GM19463 (cell line): ENCODE measurements at regions not wholly inside any gene's neighbourhood (a gene's known extent, or its start where the extent isn't known, plus 50 kb on each side); places are given as distances from the start of the nearest gene placed in this dataset.

ENCODE experiments used
- ATAC-seq: cut with Tn5 transposase; IDR thresholded peaks from one replicate; pipeline ENCODE4 v1.9.1; 2021; ENCODE audit warnings: mild to moderate bottlenecking, moderate library complexity; ENCODE audit not compliant: unreplicated experiment

DNA sequence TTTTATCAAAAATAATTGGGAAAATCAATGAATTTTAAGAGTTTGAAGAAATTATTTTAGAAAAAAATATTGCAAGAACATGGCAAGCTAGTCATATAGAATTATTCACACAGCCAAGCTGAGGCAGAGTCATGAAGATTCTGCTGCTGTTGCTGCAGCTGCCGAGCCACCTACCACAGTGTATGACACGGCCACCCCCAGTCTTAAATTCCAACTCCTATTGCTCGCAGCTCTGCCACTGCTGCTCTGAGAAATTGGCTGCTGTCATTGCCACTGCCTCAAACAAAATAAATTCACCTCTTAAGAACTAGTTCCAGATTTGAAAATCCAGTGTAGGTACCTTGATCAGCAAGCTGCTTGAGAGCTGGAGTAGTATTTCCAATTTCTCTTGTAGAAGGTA, 1318.8 kb upstream of the ACO1 start:
- ATAC-seq: no peak

DNA sequence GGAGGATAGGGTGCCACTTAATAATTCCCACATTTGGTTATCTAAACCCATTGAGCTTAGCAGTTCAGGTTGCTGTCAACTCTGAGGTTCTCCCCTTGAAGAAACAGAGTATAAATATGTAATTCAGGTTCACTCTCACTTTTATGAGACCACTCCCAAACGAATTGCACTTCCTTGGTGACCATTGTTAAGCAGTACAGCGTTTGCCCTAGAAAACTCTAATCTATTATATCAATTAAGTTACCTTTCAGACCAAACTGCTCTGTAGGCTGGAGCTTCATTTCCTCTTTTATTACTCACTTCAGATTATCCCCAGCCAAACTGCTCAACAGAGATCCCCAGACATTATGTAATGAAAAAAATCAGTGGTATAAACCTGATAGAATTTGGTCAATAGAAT, 1317.0 kb upstream of the ACO1 start:
- ATAC-seq: no peak

DNA sequence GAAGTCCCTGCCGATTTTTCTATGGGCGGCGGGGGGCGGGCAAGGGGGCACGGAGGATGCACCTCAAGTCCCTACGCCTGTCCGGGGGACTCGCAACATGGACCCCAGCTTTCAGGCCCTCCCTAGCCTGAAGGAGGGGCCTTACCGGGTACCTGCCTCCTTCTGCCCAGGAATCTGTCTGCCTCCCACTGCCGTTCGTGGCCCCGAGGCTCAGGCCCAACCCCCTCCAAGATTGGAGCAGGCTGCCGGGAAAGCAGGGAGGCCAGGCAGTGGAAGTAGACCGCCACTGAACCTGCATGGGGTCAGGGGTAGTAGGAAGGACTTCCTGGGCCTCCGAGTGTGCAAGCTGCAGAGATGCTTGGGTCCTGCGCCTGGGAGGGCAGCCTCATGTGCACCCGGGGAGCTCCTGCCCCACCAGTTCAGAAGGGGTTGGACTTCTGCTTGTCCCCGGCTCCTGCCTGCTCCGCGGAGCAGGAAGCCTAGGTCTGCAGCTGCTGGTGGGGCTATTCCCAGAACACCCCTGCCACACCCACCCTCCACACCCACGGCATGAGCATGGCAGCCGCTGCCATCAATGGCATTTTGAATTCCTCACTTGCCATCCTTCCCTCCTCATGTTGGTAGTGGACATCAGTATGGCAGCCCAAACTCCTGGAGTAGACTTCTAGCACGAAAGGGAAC, 1312.7 kb upstream of the ACO1 start:
- ATAC-seq: no peak

DNA sequence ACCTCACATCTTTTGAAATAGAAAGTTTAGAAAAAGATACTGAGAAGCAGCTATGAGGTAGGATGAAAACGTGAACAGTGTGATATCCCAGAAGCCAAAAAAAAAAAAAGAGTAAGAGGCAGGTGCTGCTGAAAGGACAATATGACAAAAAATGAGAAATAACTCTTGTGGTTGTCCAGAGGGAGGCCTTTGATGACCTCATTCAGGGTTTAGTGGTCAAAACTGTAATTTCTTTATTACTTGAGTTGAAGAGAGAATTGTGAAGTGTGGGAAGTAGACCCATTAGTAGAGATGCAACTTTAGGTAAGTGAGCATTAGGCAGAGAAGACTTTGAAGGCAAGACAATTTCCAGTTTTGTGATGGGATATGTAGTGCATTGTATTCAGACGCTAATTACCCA, 1306.3 kb upstream of the ACO1 start:
- peak; percentile 75 for ATAC-seq

DNA sequence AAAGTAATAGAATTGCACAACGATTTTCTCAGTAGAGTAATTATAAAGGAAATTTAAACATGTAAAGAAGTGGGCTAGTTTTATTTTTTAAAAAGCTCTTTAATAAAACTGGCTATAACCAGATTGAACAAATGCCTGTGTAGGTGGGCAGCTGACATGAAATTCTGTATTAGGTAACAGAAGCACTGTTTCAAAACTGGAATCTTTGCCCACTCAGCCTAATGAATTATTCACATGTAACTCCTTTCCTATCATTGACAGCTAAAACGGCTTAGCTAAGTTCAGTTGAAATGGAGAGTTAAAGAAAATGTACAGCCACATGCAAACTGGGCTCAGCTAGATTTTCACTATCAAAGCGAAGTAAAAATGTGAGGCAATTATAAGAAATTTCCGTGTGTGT, 1300.1 kb upstream of the ACO1 start:
- ATAC-seq: no peak

DNA sequence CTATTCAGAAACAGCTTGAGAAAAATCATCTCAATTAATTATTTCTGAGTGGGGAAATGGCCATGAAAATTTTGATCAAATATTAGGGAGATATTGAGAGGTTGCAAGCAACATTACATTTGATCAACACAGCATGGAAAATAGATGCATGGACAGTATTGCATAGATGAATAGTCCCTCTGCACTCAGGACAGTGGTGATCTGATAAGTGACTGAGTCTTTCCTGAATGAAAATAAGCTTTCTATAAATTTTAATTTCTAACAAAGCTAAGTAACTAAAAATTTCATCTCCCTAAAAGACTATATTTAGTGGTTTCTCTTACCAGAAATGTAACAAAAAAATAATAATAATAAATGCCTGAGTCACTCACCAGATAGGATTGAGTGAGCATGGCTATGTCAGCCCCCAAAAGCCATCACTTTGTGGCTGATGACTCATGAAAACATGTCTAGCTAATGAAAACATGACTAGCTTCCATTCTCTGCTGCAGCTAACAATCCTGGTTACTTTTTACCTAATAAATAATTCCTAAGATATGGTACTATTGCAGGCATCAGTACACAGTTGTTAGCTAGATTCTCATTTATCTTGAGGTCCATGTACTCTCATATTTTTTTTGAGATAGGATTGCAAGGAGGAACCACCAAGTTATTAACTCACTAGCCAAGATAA, 1294.8 kb upstream of the ACO1 start:
- ATAC-seq: no peak

DNA sequence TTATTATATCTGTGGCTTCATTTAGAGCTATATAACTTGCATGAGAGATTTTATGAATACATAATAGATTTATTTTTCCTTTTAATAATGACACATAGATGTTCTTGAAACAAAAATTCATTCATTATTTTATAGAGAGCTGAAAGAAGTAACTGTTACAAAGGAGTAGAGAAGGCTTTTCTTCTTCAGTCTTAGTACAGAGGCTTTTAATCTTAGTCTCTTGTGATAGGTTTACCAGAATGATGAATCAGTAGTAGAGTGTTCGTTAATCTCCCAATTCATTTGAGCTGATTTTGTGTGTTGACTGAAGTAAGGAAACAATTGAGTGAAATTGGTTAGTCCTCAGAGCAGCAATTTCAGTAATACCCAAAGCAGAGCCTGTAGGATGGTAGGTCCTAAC, 1284.1 kb upstream of the ACO1 start:
- ATAC-seq: no peak

DNA sequence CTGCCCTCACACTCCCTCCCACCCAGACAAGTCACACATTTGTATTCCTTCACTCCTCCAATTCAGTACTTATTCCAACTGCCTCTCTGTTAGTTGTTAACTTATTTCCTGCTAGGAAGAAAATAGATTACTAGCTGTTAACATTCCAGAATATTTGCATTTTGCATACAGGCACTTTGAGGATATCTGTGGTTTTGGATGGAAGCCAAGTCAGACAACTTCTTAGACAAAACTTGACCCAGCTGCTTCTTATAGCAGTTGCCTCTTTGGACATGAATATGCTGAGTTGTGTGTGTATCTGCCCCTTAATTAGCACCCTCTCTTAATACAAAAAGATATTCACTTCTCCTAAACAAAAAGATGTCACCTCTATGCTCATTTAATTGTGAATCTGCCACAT, 1280.6 kb upstream of the ACO1 start:
- ATAC-seq: no peak

DNA sequence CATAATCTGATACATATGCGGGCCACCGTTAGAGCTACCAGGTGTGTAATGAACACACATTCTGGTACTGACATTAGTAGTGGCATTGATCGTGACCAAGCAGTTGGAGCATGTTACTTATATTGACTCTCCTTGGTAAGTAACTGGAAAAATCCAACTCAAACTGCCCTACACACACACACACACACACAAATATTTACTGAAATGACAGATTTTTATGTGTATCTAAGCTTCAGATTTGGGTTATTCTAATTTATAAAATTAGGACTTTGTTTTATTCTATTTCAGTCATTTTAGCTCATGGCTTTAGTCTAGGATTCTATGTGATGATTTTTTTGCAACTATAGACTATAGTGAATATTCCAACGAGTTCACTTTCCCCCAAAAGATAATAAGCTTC, 1280.2 kb upstream of the ACO1 start:
- no peak for ATAC-seq

DNA sequence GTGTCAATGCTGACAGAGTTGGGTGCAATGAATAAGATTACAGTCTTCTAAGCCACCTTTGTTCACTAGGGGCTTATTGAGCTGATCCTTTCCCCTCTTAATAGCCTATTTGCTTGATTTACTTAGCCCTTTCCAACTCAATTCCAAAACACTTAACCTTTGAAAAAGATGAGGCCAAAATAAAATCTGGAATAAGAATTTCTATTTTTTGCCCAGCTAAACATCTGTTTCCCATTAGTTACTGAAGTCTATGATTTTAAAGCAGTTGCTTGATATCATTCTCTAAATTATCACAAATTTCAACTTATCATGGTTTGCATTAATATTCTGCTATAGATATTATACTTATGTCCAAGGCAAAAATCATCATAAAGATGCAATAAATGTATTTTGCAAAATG, 1272.0 kb upstream of the ACO1 start:
- ATAC-seq: no peak

DNA sequence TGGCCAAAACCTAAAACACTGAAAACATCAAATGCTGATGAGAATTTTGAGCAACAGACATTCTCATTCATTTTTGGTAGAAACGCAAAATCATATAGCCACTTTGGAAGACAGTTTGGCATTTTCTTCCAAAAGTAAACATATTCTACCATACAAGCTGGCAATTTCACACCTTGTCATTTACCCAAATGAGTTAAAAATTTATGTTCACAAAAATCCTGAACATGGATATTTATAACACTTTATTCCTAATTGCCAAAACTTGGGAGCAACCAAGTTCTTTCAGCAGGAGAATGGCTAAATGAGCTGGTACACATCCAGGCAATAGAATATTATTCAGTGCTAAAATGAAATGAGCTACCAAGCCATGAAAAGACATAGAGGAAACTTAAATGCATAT, 1270.1 kb upstream of the ACO1 start:
- no peak for ATAC-seq

DNA sequence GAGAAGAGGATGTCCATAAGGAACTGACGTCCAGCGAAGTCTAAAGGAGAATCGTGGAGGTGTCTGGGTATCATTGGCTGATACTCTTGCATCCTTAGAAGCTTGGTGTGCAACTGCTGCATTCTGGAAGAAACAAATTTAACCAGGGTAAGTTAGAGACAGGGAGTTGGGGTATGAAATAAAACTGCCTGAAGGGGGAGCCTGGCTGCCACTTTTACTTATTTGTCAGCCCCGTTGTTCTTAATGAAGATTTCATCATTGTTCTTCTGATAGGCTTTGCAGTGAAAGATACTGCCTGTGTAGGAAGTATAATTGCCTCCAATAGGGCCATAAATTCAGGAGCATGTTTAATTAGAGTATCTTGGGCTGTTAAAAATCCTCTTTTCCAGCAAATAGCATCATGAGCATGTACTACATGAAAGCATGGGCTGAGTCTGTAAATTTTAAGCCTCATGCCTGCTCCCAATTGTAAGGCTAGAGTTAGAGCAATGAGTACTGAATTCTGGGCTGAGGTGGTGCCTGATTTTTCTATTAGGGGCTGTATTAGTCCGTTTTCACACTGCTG, 1264.5 kb upstream of the ACO1 start:
- peak; percentile 74 for ATAC-seq

DNA sequence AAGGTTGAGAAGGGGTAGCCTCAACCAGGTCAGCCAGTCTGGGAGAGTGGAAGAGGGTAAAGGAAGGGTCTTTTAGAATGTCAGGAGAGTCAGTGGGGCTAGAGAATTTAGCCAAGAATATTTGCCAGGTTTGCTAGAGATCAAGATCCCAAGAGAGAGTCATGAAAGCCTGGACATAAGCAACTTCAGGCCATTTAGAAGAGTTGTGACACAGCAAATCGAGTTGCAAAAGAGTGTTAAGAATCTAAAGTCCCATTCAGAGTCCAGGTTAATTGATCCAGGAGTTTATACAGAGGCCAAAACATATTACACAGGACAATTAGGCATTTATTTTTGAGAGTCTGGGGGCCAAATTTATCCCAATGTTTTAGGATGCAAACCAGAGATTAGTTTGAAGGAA, 1260.1 kb upstream of the ACO1 start:
- no peak for ATAC-seq

DNA sequence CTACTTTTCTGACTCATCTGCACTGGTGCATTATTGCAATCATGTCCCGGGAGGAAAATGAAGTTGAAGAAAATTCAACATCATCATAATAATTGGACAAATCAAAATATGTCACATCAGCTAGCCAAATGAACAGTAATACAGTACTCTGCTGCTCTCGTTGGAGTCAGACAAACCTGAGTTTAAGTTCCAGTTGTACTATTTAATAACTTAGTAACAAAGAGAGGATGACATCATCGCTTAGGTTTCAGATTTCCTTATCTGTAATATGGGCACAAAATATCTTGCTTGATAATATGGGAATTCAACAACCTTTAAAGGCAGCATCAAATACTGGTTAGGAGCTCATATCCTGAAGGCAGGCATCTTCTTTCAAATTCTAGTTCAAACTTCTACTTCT, 1248.9 kb upstream of the ACO1 start:
- ATAC-seq: no peak

DNA sequence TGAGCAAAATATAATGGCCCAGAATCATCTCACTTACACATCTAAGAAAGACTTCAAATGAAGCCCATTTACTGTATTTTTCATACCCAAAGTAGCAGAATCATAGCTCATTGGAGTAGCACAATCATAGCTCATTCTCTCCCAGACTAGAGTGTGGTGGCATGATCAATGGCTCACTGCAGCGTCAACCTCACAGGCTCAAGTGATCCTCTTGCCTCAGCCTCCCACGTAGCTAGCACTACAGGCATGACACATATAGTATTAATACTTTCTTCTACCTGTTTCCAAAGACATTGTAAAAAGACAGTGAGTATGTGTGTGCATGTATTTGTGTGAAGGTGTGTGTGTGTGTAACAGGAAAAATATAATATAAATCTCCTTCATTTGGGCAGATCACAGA, 1247.9 kb upstream of the ACO1 start:
- no peak for ATAC-seq

DNA sequence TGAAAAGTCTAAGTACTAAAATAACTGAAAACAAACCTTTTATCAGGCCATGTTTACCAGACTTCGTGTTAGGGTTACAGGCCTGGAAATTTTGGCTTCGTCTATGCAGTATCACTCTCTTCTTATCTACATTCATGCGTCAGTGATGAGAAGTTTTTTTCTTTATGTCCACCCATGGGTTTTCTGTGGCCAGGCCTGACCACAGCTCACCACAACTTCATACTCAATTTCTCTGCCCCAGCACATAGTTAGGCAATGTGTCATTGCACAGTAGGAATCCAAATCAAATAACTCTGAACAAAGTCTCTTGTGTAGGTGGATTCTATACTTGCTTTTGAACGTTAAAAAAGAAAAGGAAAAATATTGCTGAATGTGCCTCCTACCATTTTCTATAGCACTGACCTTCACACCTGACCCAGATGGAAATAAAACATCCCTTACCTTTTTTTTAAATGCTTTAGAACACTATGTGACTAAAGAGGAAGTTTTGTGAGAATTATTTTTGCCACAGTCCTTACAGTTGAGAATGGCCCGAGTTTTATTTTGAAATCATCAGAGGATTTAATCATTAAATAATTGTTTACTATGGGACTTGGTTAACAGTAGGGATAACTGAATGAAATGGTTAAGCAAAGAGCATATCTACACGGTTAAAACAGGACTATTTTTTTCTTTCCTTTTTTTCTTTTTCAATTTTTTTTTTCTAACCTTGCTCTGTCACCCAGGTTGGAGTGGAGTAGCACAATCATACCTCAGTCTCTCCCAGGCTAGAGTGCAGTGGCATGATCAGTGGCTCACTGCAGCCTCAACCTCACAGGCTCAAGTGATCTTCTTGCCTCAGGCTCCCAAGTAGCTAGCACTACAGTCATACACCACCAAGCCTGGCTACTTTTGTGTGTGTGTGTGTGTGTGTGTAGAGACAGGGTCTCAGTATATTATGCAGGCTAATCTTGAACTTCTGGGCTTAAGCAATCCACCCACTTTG, 1247.0 kb upstream of the ACO1 start:
- no peak for ATAC-seq

DNA sequence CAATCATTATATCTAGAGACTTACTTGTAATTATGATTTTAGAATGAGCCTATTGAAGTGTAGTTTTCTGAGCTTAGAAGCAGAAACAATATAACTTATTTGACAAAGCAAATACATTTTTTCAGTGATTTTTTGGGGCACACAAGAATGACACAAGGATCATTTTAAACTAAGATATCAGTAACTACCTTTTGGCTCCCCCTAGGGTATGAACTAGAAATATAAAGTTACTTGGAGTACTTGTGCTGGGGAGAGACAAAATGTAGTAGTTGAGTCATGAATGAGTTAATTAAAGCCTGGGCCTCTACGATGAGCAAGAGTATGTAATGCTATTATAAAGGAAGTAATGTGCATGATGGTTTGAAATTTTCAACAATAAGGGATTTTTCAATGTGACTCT, 1244.1 kb upstream of the ACO1 start:
- ATAC-seq: no peak

DNA sequence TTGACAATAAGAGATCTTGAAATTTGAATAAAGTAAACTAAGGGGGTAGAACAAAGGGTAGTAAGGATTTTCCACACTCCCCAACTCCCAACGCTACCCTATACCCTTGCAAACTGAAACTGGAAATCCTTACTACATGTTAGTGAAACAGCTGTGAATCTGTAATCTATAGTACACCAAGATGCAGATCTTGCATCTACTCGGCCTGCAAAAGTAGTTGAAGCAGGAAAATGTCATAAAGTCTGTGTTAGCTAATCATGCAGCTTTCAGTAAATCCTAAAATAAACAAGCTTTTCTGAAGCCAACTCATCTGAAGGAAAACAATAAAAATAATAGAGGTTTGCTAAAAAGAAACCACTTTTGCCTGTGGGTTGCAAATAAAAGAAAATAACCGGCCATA, 1242.0 kb upstream of the ACO1 start:
- no peak for ATAC-seq

DNA sequence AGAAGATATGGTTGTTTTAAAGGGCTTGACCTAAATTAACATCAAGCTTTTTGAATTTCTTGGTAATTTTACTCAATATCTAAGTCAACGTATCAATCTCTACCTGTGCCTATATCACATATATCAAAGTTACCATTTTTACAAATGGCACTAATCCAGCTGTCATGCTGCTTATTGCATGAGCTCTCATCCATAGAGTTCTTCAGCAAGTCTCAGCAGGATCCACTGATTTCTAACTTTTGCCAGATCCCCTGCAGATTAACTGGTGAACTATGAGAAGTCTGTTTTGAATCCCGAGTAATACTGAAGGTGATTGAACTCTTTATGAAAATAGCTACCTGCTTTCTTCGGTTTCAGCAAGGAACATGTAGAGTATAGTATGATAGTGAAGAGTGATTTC, 1239.8 kb upstream of the ACO1 start:
- ATAC-seq: no peak

DNA sequence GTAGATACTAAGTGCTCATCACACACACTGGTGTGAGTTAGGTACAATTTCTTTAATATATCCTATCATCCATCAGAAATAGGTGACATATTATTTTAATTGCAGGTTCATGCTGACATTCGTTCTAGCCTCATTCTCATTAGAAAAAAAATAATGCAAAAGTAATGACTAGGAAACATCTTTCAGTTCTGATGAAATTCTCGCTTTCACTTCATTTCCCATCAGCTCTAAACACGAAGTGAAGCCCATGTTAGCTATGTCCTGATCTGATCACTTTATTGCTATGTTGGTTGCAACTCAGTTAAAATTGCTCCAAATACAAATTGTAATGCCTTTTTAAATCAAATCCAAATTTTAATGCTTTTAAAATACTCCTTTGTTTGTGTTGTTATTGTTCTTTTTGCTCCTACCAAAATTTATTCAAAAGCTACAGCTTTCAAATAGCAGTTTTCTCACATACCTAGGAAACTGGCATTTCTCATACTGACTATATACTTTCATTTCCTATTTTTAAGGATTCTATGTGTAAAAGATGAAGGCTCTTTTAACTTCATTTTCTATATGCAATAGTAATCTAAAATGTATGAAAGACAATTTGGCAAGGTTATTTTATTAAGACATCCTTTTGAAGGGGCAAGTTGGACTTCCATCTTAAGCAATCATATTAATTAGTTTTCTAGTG, 1237.8 kb upstream of the ACO1 start:
- ATAC-seq: peak; percentile 84
